Upper lobe of left lung (tissue), 6 donors: ENCODE measurements at regions not wholly inside any gene's neighbourhood (a gene's known extent, or its start where the extent isn't known, plus 50 kb on each side); places are given as distances from the start of the nearest gene placed in this dataset.
"Not testable (repeated sequence)": the region's sequence is repeated elsewhere in the genome, so short reads cannot be mapped to it uniquely, and the experiment has no call there.

Experiments
- ATAC-seq, 2 donors: fragments of 200-7000 bp; cut with Tn5 transposase; one replicate each; pipeline ENCODE4 v1.9.1; 2022; ENCODE audit warnings: mild to moderate bottlenecking in 2 of 2, moderate library complexity in 2 of 2; ENCODE audit not compliant: low FRiP score in 2 of 2
- DNase-seq, 2 donors: peaks; one replicate each; pipeline ENCODE4 v3.0.0-alpha.2; 2019 to 2020
- H3K27ac ChIP-seq, 4 donors: fragments of 200-600 bp; sonication (generic); one replicate each; pipeline ENCODE4 v1.5.1; 2016 to 2019
- H3K27me3 ChIP-seq, 4 donors: fragments of 200-600 bp; sonication (generic); one replicate each; pipeline ENCODE4 v1.5.1; 2017 to 2019
- H3K36me3 ChIP-seq, 4 donors: fragments of 200-600 bp; sonication (generic); one replicate each; pipeline ENCODE4 v1.5.1; 2016 to 2019
- H3K4me1 ChIP-seq, 4 donors: fragments of 200-600 bp; sonication (generic); one replicate each; pipeline ENCODE4 v1.5.1; 2018 to 2019
- H3K4me3 ChIP-seq, 4 donors: fragments of 200-600 bp; sonication (generic); one replicate each; pipeline ENCODE4 v1.5.1; 2017 to 2019; ENCODE audit warnings: mild to moderate bottlenecking in 2 of 4, moderate library complexity in 1 of 4
- H3K9me3 ChIP-seq, 4 donors: fragments of 200-600 bp; sonication (generic); one replicate each; pipeline ENCODE4 v1.5.1; 2018 to 2019
- WGBS, 2 donors: methylation state at CpG; one replicate each; pipeline ENCODE4 v1.1.5; 2017 to 2018; 5-methylcytosine and 5-hydroxymethylcytosine counted together
- donor health status: DM: no; HTN: no; CAD: no; lungs with moderate emphysema.
- donor health status: DM: no; HTN: yes; CAD: no; lungs with severe emphysema.

- H3K27ac ChIP-seq, ATAC-seq, DNase-seq, H3K4me1 ChIP-seq, H3K36me3 ChIP-seq, H3K4me3 ChIP-seq, H3K9me3 ChIP-seq, H3K27me3 ChIP-seq: not testable (repeated sequence)
- 90% methylated on average over 5 of the region's 5 CpGs for WGBS, 2 donors
Observed at GRCh38 chr15:30688684-30689083, 62.8 kb downstream of the ARHGAP11B start.

GRCh38 chr15:30690153-30690552 is 64.2 kb downstream of the ARHGAP11B start:
- not testable (repeated sequence) for H3K36me3 ChIP-seq, H3K27me3 ChIP-seq, H3K9me3 ChIP-seq, H3K4me3 ChIP-seq, DNase-seq, H3K4me1 ChIP-seq, H3K27ac ChIP-seq
- peak in 1 of 2 donors; percentile 34 for ATAC-seq
- WGBS, 2 donors, result 85 to 95% methylated on average over 2 of the region's 2 CpGs

GRCh38 chr15:30695811-30696210 is 69.9 kb downstream of the ARHGAP11B start:
- not testable (repeated sequence) for DNase-seq, H3K9me3 ChIP-seq, ATAC-seq, H3K4me3 ChIP-seq, H3K27ac ChIP-seq, H3K4me1 ChIP-seq, H3K27me3 ChIP-seq, H3K36me3 ChIP-seq
- WGBS, 2 donors, result 94% methylated on average over 2 of the region's 3 CpGs; no CpG with 5 or more reads in 1 of the 2 donors

GRCh38 chr15:30696439-30697314 is 70.7 kb downstream of the ARHGAP11B start:
- not testable (repeated sequence) for H3K27ac ChIP-seq, ATAC-seq, H3K4me1 ChIP-seq, H3K4me3 ChIP-seq, H3K9me3 ChIP-seq, DNase-seq, H3K27me3 ChIP-seq, H3K36me3 ChIP-seq
- 82 to 96% methylated on average over 7 of the region's 15 CpGs for WGBS, 2 donors

GRCh38 chr15:30697315-30697685 is 71.4 kb downstream of the ARHGAP11B start:
- not testable (repeated sequence) for H3K4me1 ChIP-seq, H3K4me3 ChIP-seq, H3K36me3 ChIP-seq, DNase-seq, H3K9me3 ChIP-seq, H3K27ac ChIP-seq, ATAC-seq, H3K27me3 ChIP-seq
- 73 to 100% methylated on average over 2 to 3 of the region's 3 CpGs for WGBS, 2 donors

- not testable (repeated sequence) for ATAC-seq, DNase-seq
Observed at GRCh38 chr15:30700006-30700597, 74.2 kb downstream of the ARHGAP11B start.

GRCh38 chr15:30707976-30708685 is 82.2 kb downstream of the ARHGAP11B start:
- H3K27ac ChIP-seq, H3K4me1 ChIP-seq, H3K4me3 ChIP-seq, H3K36me3 ChIP-seq, ATAC-seq, H3K9me3 ChIP-seq, H3K27me3 ChIP-seq, DNase-seq: not testable (repeated sequence)
- WGBS, 2 donors, result 87 to 91% methylated on average over 9 of the region's 9 CpGs

More at GRCh38 chr15:30700006-30700597, 74.2 kb downstream of the ARHGAP11B start:
- H3K4me3 ChIP-seq, H3K9me3 ChIP-seq, H3K27ac ChIP-seq, H3K36me3 ChIP-seq, H3K4me1 ChIP-seq, H3K27me3 ChIP-seq: not testable (repeated sequence)
- 83 to 100% methylated on average over 1 to 4 of the region's 7 CpGs for WGBS, 2 donors

GRCh38 chr15:30708809-30709208 is 82.9 kb downstream of the ARHGAP11B start:
- H3K4me1 ChIP-seq, H3K9me3 ChIP-seq, H3K27me3 ChIP-seq, H3K4me3 ChIP-seq, H3K27ac ChIP-seq, DNase-seq, H3K36me3 ChIP-seq: not testable (repeated sequence)
- WGBS, 2 donors, result 83% methylated on average over 1 of the region's 7 CpGs; no CpG with 5 or more reads in 1 of the 2 donors
- ATAC-seq, result peak; percentile 12 to 20

GRCh38 chr15:30718038-30718643 is 92.2 kb downstream of the ARHGAP11B start:
- not testable (repeated sequence) for DNase-seq, H3K36me3 ChIP-seq, H3K27me3 ChIP-seq, ATAC-seq, H3K27ac ChIP-seq, H3K9me3 ChIP-seq, H3K4me3 ChIP-seq, H3K4me1 ChIP-seq
- 78 to 85% methylated on average over 6 to 7 of the region's 7 CpGs for WGBS, 2 donors

- not testable (repeated sequence) for H3K27ac ChIP-seq, ATAC-seq
- WGBS, 2 donors, result 87 to 92% methylated on average over 5 of the region's 5 CpGs
Observed at GRCh38 chr15:30719363-30719762, 93.4 kb downstream of the ARHGAP11B start.

GRCh38 chr15:30720825-30721224 is 94.9 kb downstream of the ARHGAP11B start:
- DNase-seq, H3K9me3 ChIP-seq, H3K27me3 ChIP-seq, H3K4me1 ChIP-seq, H3K27ac ChIP-seq, ATAC-seq, H3K4me3 ChIP-seq, H3K36me3 ChIP-seq: not testable (repeated sequence)
- 80 to 81% methylated on average over 1 to 3 of the region's 3 CpGs for WGBS, 2 donors

More at GRCh38 chr15:30719363-30719762, 93.4 kb downstream of the ARHGAP11B start:
- not testable (repeated sequence) for H3K27me3 ChIP-seq, H3K36me3 ChIP-seq, H3K4me1 ChIP-seq, H3K4me3 ChIP-seq, H3K9me3 ChIP-seq
- DNase-seq, result peak in 1 of 2 donors; percentile 33

GRCh38 chr15:30721529-30721928 is 95.6 kb downstream of the ARHGAP11B start:
- H3K4me1 ChIP-seq, DNase-seq, H3K27me3 ChIP-seq, H3K9me3 ChIP-seq, H3K27ac ChIP-seq, H3K36me3 ChIP-seq, ATAC-seq, H3K4me3 ChIP-seq: not testable (repeated sequence)
- 69 to 84% methylated on average over 2 of the region's 2 CpGs for WGBS, 2 donors
